Epidermal melanocyte (primary cell): ENCODE measurements at regions not wholly inside any gene's neighbourhood (a gene's known extent, or its start where the extent isn't known, plus 50 kb on each side); places are given as distances from the start of the nearest gene placed in this dataset.

Experiments
- DNase-seq: peaks from one replicate; pipeline ENCODE4 v3.0.0; 2011; ENCODE audit warnings: low spot score; ENCODE audit not compliant: insufficient read length

- DNase-seq = no peak
Measured at GRCh38 chrX:121102101-121102500, 54.7 kb downstream of the GLUD2 start.

GRCh38 chrX:121103381-121103780 lies 56.0 kb downstream of the GLUD2 start:
- no peak for DNase-seq

GRCh38 chrX:121106484-121107235 lies 59.2 kb downstream of the GLUD2 start:
- no peak for DNase-seq

GRCh38 chrX:121109986-121110385 lies 62.6 kb downstream of the GLUD2 start:
- DNase-seq = no peak

GRCh38 chrX:121110536-121110935 lies 63.1 kb downstream of the GLUD2 start:
- DNase-seq = no peak

GRCh38 chrX:121114691-121115090 lies 67.3 kb downstream of the GLUD2 start:
- DNase-seq = no peak

GRCh38 chrX:121120690-121121605 lies 73.5 kb downstream of the GLUD2 start:
- no peak for DNase-seq

- DNase-seq = no peak
Measured at GRCh38 chrX:121122332-121122731, 74.9 kb downstream of the GLUD2 start.

- DNase-seq = no peak
Measured at GRCh38 chrX:121128925-121129877, 81.8 kb downstream of the GLUD2 start.

GRCh38 chrX:121132675-121133074 lies 85.3 kb downstream of the GLUD2 start:
- no peak for DNase-seq

- no peak for DNase-seq
Measured at GRCh38 chrX:121135488-121136207, 88.2 kb downstream of the GLUD2 start.

- DNase-seq = no peak
Measured at GRCh38 chrX:121146059-121146628, 98.7 kb downstream of the GLUD2 start.

- no peak for DNase-seq
Measured at GRCh38 chrX:121150217-121150616, 102.8 kb downstream of the GLUD2 start.

GRCh38 chrX:121151293-121151692 lies 103.9 kb downstream of the GLUD2 start:
- DNase-seq = no peak

- DNase-seq = no peak
Measured at GRCh38 chrX:121154858-121155404, 107.5 kb downstream of the GLUD2 start.

- no peak for DNase-seq
Measured at GRCh38 chrX:121160987-121161386, 113.6 kb downstream of the GLUD2 start.

GRCh38 chrX:121161501-121161933 lies 114.1 kb downstream of the GLUD2 start:
- DNase-seq = no peak

- no peak for DNase-seq
Measured at GRCh38 chrX:121163443-121163842, 116.0 kb downstream of the GLUD2 start.

GRCh38 chrX:121165930-121166359 lies 118.5 kb downstream of the GLUD2 start:
- no peak for DNase-seq
